Neural cell (in vitro differentiated cells): ENCODE measurements at regions not wholly inside any gene's neighbourhood (a gene's known extent, or its start where the extent isn't known, plus 50 kb on each side); places are given as distances from the start of the nearest gene placed in this dataset.

ENCODE experiments used
- H2AFZ ChIP-seq: fragments of 200-600, 300-800 bp; sonication (generic), shearing (Covaris generic); 2 replicates; pipeline ENCODE4 v1.6.0; 2014; ENCODE audit warnings: low read depth, mild to moderate bottlenecking, antibody characterized with exemption, low read length, moderate library complexity
- H3F3A ChIP-seq: fragments of 200-600 bp; shearing (Covaris generic); 2 replicates; pipeline ENCODE4 v1.6.1; 2016; ENCODE audit warnings: mild to moderate bottlenecking, moderate library complexity, mixed read lengths, antibody characterized with exemption, low read length; ENCODE audit not compliant: insufficient read depth, poor library complexity, severe bottlenecking
- H3K27ac ChIP-seq: fragments of 200-600, 300-800 bp; sonication (generic), shearing (Covaris generic); 2 replicates; pipeline ENCODE4 v1.5.1; 2014; ENCODE audit warnings: mild to moderate bottlenecking, low read length, moderate library complexity
- H3K27me3 ChIP-seq: fragments of 300-800, 200-600 bp; sonication (generic), shearing (Covaris generic); 2 replicates; pipeline ENCODE4 v1.6.0; 2014; ENCODE audit warnings: mild to moderate bottlenecking, low read depth, low read length, moderate library complexity; ENCODE audit not compliant: insufficient read depth
- H3K36me3 ChIP-seq: fragments of 300-800, 200-600 bp; sonication (generic), shearing (Covaris generic); 2 replicates; pipeline ENCODE4 v1.5.1; 2014; ENCODE audit warnings: mild to moderate bottlenecking, antibody characterized with exemption, low read length, moderate library complexity; ENCODE audit not compliant: insufficient read depth
- H3K4me2 ChIP-seq: fragments of 300-800, 200-600 bp; sonication (generic), shearing (Covaris generic); 2 replicates; pipeline ENCODE4 v1.6.0; 2014; ENCODE audit warnings: mild to moderate bottlenecking, low read length
- H3K4me3 ChIP-seq: fragments of 300-800, 200-600 bp; sonication (generic), shearing (Covaris generic); 2 replicates; pipeline ENCODE4 v1.5.1; 2014; ENCODE audit warnings: mild to moderate bottlenecking, low read length, moderate library complexity
- H3K79me2 ChIP-seq: fragments of 200-600 bp; shearing (Covaris generic); replicated peaks from 2 replicates; pipeline ENCODE4 v1.6.0; 2014; ENCODE audit warnings: mild to moderate bottlenecking, low read length, moderate library complexity; ENCODE audit not compliant: insufficient read depth
- H3K9ac ChIP-seq: fragments of 300-800, 200-600 bp; sonication (generic), shearing (Covaris generic); 2 replicates; pipeline ENCODE4 v1.6.1; 2016; ENCODE audit warnings: mild to moderate bottlenecking, low read length, mixed read lengths
- H3K9me2 ChIP-seq: fragments of 200-600 bp; shearing (Covaris generic); 2 replicates; pipeline ENCODE4 v1.6.1; 2016; ENCODE audit warnings: mild to moderate bottlenecking, low read length, mixed read lengths; ENCODE audit not compliant: insufficient read depth
- H3K9me3 ChIP-seq: fragments of 200-600, 300-800 bp; sonication (generic), shearing (Covaris generic); 2 replicates; pipeline ENCODE4 v1.6.1; 2016; ENCODE audit warnings: mild to moderate bottlenecking, mixed run types, low read length, moderate library complexity, mixed read lengths
- H4K20me1 ChIP-seq: fragments of 200-600 bp; shearing (Covaris generic); 2 replicates; pipeline ENCODE4 v1.6.1; 2016; ENCODE audit warnings: mild to moderate bottlenecking, mixed run types; ENCODE audit not compliant: insufficient read depth
- CTCF ChIP-seq: fragments of 450-650 bp; IDR thresholded peaks from 2 replicates; pipeline ENCODE4 v1.5.1; 2014; ENCODE audit warnings: antibody characterized with exemption, mild to moderate bottlenecking, moderate library complexity; ENCODE audit not compliant: poor library complexity, severe bottlenecking
- EP300 ChIP-seq: fragments of 450-650 bp; conservative IDR thresholded peaks from 2 replicates; pipeline ENCODE4 v1.6.1; 2014; ENCODE audit warnings: antibody characterized with exemption, mild to moderate bottlenecking, moderate library complexity; ENCODE audit not compliant: poor library complexity, severe bottlenecking
- EZH2 ChIP-seq: fragments of 200-600, 300-800 bp; shearing (Covaris generic), sonication (generic); IDR thresholded peaks from 2 replicates; pipeline ENCODE4 v1.6.1; 2014; ENCODE audit warnings: antibody characterized with exemption, low read length, borderline replicate concordance, mild to moderate bottlenecking; ENCODE audit not compliant: insufficient read depth, poor library complexity, severe bottlenecking
- MXI1 ChIP-seq: fragments of 450-650 bp; conservative IDR thresholded peaks from 2 replicates; pipeline ENCODE4 v1.6.1; 2014; ENCODE audit warnings: antibody characterized with exemption, mild to moderate bottlenecking; ENCODE audit not compliant: poor library complexity, severe bottlenecking
- POLR2AphosphoS5 ChIP-seq: IDR thresholded peaks from 2 replicates; pipeline ENCODE4 v1.6.1; 2012
- RAD21 ChIP-seq: fragments of 450-650 bp; conservative IDR thresholded peaks from 2 replicates; pipeline ENCODE4 v1.6.1; 2014; ENCODE audit warnings: antibody characterized with exemption, mild to moderate bottlenecking, moderate library complexity
- REST ChIP-seq: IDR thresholded peaks from 2 replicates; pipeline ENCODE4 v1.6.1; 2012; ENCODE audit warnings: borderline replicate concordance
- SMC3 ChIP-seq: fragments of 450-650 bp; conservative IDR thresholded peaks from 2 replicates; pipeline ENCODE4 v1.6.1; 2014; ENCODE audit warnings: antibody characterized with exemption, mild to moderate bottlenecking, moderate library complexity; ENCODE audit not compliant: poor library complexity
- TAF1 ChIP-seq: IDR thresholded peaks from 2 replicates; pipeline ENCODE4 v1.6.1; 2012; ENCODE audit warnings: low read depth

GRCh38 chr4:62168681-62169080, 968.6 kb downstream of the ADGRL3 start:
- Histone ChIP-seq H3K9ac (no peak overlapping the region), H3K27ac (no peak overlapping the region), H3F3A (no peaks in the 10 kb centered on the region), H2AFZ (no peak overlapping the region), H3K36me3 (no peaks in the 10 kb centered on the region), H3K9me2 (no peaks in the 10 kb centered on the region), H3K4me2 (no peak overlapping the region), H3K4me3 (no peak overlapping the region), H4K20me1 (no peaks in the 10 kb centered on the region), H3K9me3 (no peaks in the 10 kb centered on the region), H3K27me3 (no peaks in the 10 kb centered on the region), H3K79me2 (no peaks in the 10 kb centered on the region)
- TF ChIP-seq TAF1 (no peak), SMC3 (no peak), REST (no peak), CTCF (no peak), EP300 (no peak), POLR2AphosphoS5 (no peak), RAD21 (no peak), MXI1 (no peak), EZH2 (no peak)

GRCh38 chr4:62162606-62163005, 962.5 kb downstream of the ADGRL3 start:
- Histone ChIP-seq H3K79me2 (no peaks in the 10 kb centered on the region), H3K9me2 (no peaks in the 10 kb centered on the region), H3K36me3 (no peaks in the 10 kb centered on the region), H2AFZ (no peak overlapping the region), H3F3A (no peaks in the 10 kb centered on the region), H3K27me3 (no peaks in the 10 kb centered on the region), H3K4me3 (no peak overlapping the region), H3K27ac (no peak overlapping the region), H3K4me2 (no peak overlapping the region), H4K20me1 (no peaks in the 10 kb centered on the region), H3K9me3 (no peaks in the 10 kb centered on the region), H3K9ac (no peak overlapping the region)
- TF ChIP-seq EP300 (no peak), RAD21 (no peak), REST (no peak), CTCF (no peak), EZH2 (no peak), SMC3 (no peak), MXI1 (no peak), TAF1 (no peak), POLR2AphosphoS5 (no peak)
